Neural cell (in vitro differentiated cells): ENCODE measurements at regions not wholly inside any gene's neighbourhood (a gene's known extent, or its start where the extent isn't known, plus 50 kb on each side); places are given as distances from the start of the nearest gene placed in this dataset.

Source experiments
- H2AFZ ChIP-seq: fragments of 200-600, 300-800 bp; sonication (generic), shearing (Covaris generic); 2 replicates; pipeline ENCODE4 v1.6.0; 2014; ENCODE audit warnings: low read depth, mild to moderate bottlenecking, antibody characterized with exemption, low read length, moderate library complexity
- H3F3A ChIP-seq: fragments of 200-600 bp; shearing (Covaris generic); 2 replicates; pipeline ENCODE4 v1.6.1; 2016; ENCODE audit warnings: mild to moderate bottlenecking, moderate library complexity, mixed read lengths, antibody characterized with exemption, low read length; ENCODE audit not compliant: insufficient read depth, poor library complexity, severe bottlenecking
- H3K27ac ChIP-seq: fragments of 200-600, 300-800 bp; sonication (generic), shearing (Covaris generic); 2 replicates; pipeline ENCODE4 v1.5.1; 2014; ENCODE audit warnings: mild to moderate bottlenecking, low read length, moderate library complexity
- H3K27me3 ChIP-seq: fragments of 300-800, 200-600 bp; sonication (generic), shearing (Covaris generic); 2 replicates; pipeline ENCODE4 v1.6.0; 2014; ENCODE audit warnings: mild to moderate bottlenecking, low read depth, low read length, moderate library complexity; ENCODE audit not compliant: insufficient read depth
- H3K36me3 ChIP-seq: fragments of 300-800, 200-600 bp; sonication (generic), shearing (Covaris generic); 2 replicates; pipeline ENCODE4 v1.5.1; 2014; ENCODE audit warnings: mild to moderate bottlenecking, antibody characterized with exemption, low read length, moderate library complexity; ENCODE audit not compliant: insufficient read depth
- H3K4me2 ChIP-seq: fragments of 300-800, 200-600 bp; sonication (generic), shearing (Covaris generic); 2 replicates; pipeline ENCODE4 v1.6.0; 2014; ENCODE audit warnings: mild to moderate bottlenecking, low read length
- H3K4me3 ChIP-seq: fragments of 300-800, 200-600 bp; sonication (generic), shearing (Covaris generic); 2 replicates; pipeline ENCODE4 v1.5.1; 2014; ENCODE audit warnings: mild to moderate bottlenecking, low read length, moderate library complexity
- H3K79me2 ChIP-seq: fragments of 200-600 bp; shearing (Covaris generic); replicated peaks from 2 replicates; pipeline ENCODE4 v1.6.0; 2014; ENCODE audit warnings: mild to moderate bottlenecking, low read length, moderate library complexity; ENCODE audit not compliant: insufficient read depth
- H3K9ac ChIP-seq: fragments of 300-800, 200-600 bp; sonication (generic), shearing (Covaris generic); 2 replicates; pipeline ENCODE4 v1.6.1; 2016; ENCODE audit warnings: mild to moderate bottlenecking, low read length, mixed read lengths
- H3K9me2 ChIP-seq: fragments of 200-600 bp; shearing (Covaris generic); 2 replicates; pipeline ENCODE4 v1.6.1; 2016; ENCODE audit warnings: mild to moderate bottlenecking, low read length, mixed read lengths; ENCODE audit not compliant: insufficient read depth
- H3K9me3 ChIP-seq: fragments of 200-600, 300-800 bp; sonication (generic), shearing (Covaris generic); 2 replicates; pipeline ENCODE4 v1.6.1; 2016; ENCODE audit warnings: mild to moderate bottlenecking, mixed run types, low read length, moderate library complexity, mixed read lengths
- H4K20me1 ChIP-seq: fragments of 200-600 bp; shearing (Covaris generic); 2 replicates; pipeline ENCODE4 v1.6.1; 2016; ENCODE audit warnings: mild to moderate bottlenecking, mixed run types; ENCODE audit not compliant: insufficient read depth
- EP300 ChIP-seq: fragments of 450-650 bp; conservative IDR thresholded peaks from 2 replicates; pipeline ENCODE4 v1.6.1; 2014; ENCODE audit warnings: antibody characterized with exemption, mild to moderate bottlenecking, moderate library complexity; ENCODE audit not compliant: poor library complexity, severe bottlenecking
- EZH2 ChIP-seq: fragments of 200-600, 300-800 bp; shearing (Covaris generic), sonication (generic); IDR thresholded peaks from 2 replicates; pipeline ENCODE4 v1.6.1; 2014; ENCODE audit warnings: antibody characterized with exemption, low read length, borderline replicate concordance, mild to moderate bottlenecking; ENCODE audit not compliant: insufficient read depth, poor library complexity, severe bottlenecking
- MXI1 ChIP-seq: fragments of 450-650 bp; conservative IDR thresholded peaks from 2 replicates; pipeline ENCODE4 v1.6.1; 2014; ENCODE audit warnings: antibody characterized with exemption, mild to moderate bottlenecking; ENCODE audit not compliant: poor library complexity, severe bottlenecking
- POLR2AphosphoS5 ChIP-seq: IDR thresholded peaks from 2 replicates; pipeline ENCODE4 v1.6.1; 2012
- RAD21 ChIP-seq: fragments of 450-650 bp; conservative IDR thresholded peaks from 2 replicates; pipeline ENCODE4 v1.6.1; 2014; ENCODE audit warnings: antibody characterized with exemption, mild to moderate bottlenecking, moderate library complexity
- REST ChIP-seq: IDR thresholded peaks from 2 replicates; pipeline ENCODE4 v1.6.1; 2012; ENCODE audit warnings: borderline replicate concordance
- SMC3 ChIP-seq: fragments of 450-650 bp; conservative IDR thresholded peaks from 2 replicates; pipeline ENCODE4 v1.6.1; 2014; ENCODE audit warnings: antibody characterized with exemption, mild to moderate bottlenecking, moderate library complexity; ENCODE audit not compliant: poor library complexity
- TAF1 ChIP-seq: IDR thresholded peaks from 2 replicates; pipeline ENCODE4 v1.6.1; 2012; ENCODE audit warnings: low read depth
- TF ChIP-seq, protein P1 (sequence below): fragments of 450-650 bp; IDR thresholded peaks from 2 replicates; pipeline ENCODE4 v1.5.1; 2014; ENCODE audit warnings: antibody characterized with exemption, mild to moderate bottlenecking, moderate library complexity; ENCODE audit not compliant: poor library complexity, severe bottlenecking

DNA sequence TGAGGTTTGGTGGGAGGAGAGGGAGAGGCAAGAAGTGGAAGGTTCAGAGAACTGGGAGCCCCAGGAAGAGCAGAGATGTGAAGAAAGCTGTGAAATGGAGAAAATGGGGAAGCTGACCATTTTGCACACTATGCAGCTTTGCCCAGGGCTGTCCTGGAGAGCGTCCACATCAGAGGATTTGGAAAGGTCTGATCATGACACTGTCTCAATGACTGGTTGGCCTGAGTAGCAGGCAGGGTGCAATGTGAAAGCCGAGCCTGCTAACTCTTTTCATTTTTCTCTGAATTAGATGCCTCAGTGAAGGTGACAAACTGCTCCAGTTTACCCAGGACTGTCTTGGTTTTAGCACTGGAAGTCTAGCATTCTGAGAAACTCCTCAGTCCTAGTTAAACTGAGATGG is 330.1 kb upstream of the RPS6KA3 start:
- no peak overlapping the region for H2AFZ ChIP-seq
- H3K9ac ChIP-seq: no peak overlapping the region
- no peaks in the 10 kb centered on the region for H3K36me3 ChIP-seq
- H4K20me1 ChIP-seq: no peaks in the 10 kb centered on the region
- H3F3A ChIP-seq: no peaks in the 10 kb centered on the region
- H3K27me3 ChIP-seq: no peaks in the 10 kb centered on the region
- H3K27ac ChIP-seq: no peak overlapping the region
- no peak overlapping the region for H3K4me2 ChIP-seq
- TF ChIP-seq, protein P1, sequence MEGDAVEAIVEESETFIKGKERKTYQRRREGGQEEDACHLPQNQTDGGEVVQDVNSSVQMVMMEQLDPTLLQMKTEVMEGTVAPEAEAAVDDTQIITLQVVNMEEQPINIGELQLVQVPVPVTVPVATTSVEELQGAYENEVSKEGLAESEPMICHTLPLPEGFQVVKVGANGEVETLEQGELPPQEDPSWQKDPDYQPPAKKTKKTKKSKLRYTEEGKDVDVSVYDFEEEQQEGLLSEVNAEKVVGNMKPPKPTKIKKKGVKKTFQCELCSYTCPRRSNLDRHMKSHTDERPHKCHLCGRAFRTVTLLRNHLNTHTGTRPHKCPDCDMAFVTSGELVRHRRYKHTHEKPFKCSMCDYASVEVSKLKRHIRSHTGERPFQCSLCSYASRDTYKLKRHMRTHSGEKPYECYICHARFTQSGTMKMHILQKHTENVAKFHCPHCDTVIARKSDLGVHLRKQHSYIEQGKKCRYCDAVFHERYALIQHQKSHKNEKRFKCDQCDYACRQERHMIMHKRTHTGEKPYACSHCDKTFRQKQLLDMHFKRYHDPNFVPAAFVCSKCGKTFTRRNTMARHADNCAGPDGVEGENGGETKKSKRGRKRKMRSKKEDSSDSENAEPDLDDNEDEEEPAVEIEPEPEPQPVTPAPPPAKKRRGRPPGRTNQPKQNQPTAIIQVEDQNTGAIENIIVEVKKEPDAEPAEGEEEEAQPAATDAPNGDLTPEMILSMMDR: no peak
- no peak for TF ChIP-seq REST
- TF ChIP-seq EZH2: no peak
- TF ChIP-seq EP300: no peak
- no peak for TF ChIP-seq POLR2AphosphoS5
- no peak for TF ChIP-seq MXI1
- no peak for TF ChIP-seq SMC3
- no peak for TF ChIP-seq TAF1
- TF ChIP-seq RAD21: no peak
- H3K79me2 ChIP-seq: no peaks in the 10 kb centered on the region
- no peaks in the 10 kb centered on the region for H3K9me2 ChIP-seq
- H3K9me3 ChIP-seq: no peaks in the 10 kb centered on the region
- H3K4me3 ChIP-seq: no peak overlapping the region

GRCh38 chrX:20595928-20596575 is 329.3 kb upstream of the RPS6KA3 start:
- no peaks in the 10 kb centered on the region for H3K9me2 ChIP-seq
- H3K4me2 ChIP-seq: no peak overlapping the region
- no peak overlapping the region for H3K9ac ChIP-seq
- no peak overlapping the region for H3K27ac ChIP-seq
- no peaks in the 10 kb centered on the region for H3K27me3 ChIP-seq
- no peak overlapping the region for H2AFZ ChIP-seq
- no peak overlapping the region for H3K4me3 ChIP-seq
- no peaks in the 10 kb centered on the region for H3K36me3 ChIP-seq
- H3K79me2 ChIP-seq: no peaks in the 10 kb centered on the region
- TF ChIP-seq SMC3: no peak
- TF ChIP-seq TAF1: no peak
- TF ChIP-seq POLR2AphosphoS5: no peak
- no peak for TF ChIP-seq RAD21
- no peaks in the 10 kb centered on the region for H4K20me1 ChIP-seq
- no peaks in the 10 kb centered on the region for H3F3A ChIP-seq
- H3K9me3 ChIP-seq: no peaks in the 10 kb centered on the region

DNA sequence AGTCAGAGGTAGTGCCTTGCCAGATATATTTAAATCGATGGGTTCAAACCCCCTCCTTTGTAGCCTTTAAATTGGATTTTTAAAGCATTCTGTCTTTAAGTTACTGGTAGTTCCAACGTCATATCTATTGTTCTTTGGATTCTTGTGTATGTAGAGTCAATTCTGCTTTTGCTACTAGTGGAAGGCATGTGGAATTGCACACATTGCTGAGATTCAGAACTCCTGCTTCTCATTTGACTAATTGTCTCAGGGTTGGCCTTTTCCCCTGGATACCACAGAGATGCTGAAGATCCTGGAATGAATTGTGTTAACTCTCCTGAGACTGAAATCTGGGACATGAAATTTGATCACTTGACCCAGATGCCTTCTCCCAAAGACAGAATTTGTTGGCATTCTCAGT is 328.3 kb upstream of the RPS6KA3 start:
- Histone ChIP-seq H3K9me3 (no peaks in the 10 kb centered on the region), H3K9me2 (no peaks in the 10 kb centered on the region), H3K79me2 (no peaks in the 10 kb centered on the region)

More for the DNA sequence above, 328.3 kb upstream of the RPS6KA3 start:
- TF ChIP-seq TAF1: no peak
- TF ChIP-seq, protein P1: no peak
- TF ChIP-seq RAD21: no peak
- TF ChIP-seq MXI1: no peak
- no peak for TF ChIP-seq EZH2
- no peak for TF ChIP-seq POLR2AphosphoS5
- no peak for TF ChIP-seq SMC3
- H3K27ac ChIP-seq: no peak overlapping the region
- no peaks in the 10 kb centered on the region for H3K27me3 ChIP-seq
- no peaks in the 10 kb centered on the region for H4K20me1 ChIP-seq
- H3K4me2 ChIP-seq: no peak overlapping the region
- H3K4me3 ChIP-seq: no peak overlapping the region
- no peak overlapping the region for H3K9ac ChIP-seq
- no peak overlapping the region for H2AFZ ChIP-seq
- H3F3A ChIP-seq: no peaks in the 10 kb centered on the region
- no peaks in the 10 kb centered on the region for H3K36me3 ChIP-seq
